GM21619 (cell line): ENCODE measurements at regions not wholly inside any gene's neighbourhood (a gene's known extent, or its start where the extent isn't known, plus 50 kb on each side); places are given as distances from the start of the nearest gene placed in this dataset.
"Not testable (repeated sequence)": the region's sequence is repeated elsewhere in the genome, so short reads cannot be mapped to it uniquely, and the experiment has no call there.

Experiments
- ATAC-seq: cut with Tn5 transposase; IDR thresholded peaks from one replicate; pipeline ENCODE4 v1.9.1; 2021; ENCODE audit not compliant: unreplicated experiment

GRCh38 chr15:81779181-81779580 lies 266.6 kb downstream of the MEX3B start:
- no peak for ATAC-seq

GRCh38 chr15:81777546-81777945 lies 268.3 kb downstream of the MEX3B start:
- no peak for ATAC-seq

- ATAC-seq, result no peak
Measured at GRCh38 chr15:81776976-81777375, 268.8 kb downstream of the MEX3B start.

- ATAC-seq, result not testable (repeated sequence)
Measured at GRCh38 chr15:81775779-81776178, 270.0 kb downstream of the MEX3B start.

GRCh38 chr15:81774309-81774708 lies 271.5 kb downstream of the MEX3B start:
- ATAC-seq, result no peak

- ATAC-seq, result no peak
Measured at GRCh38 chr15:81768773-81769172, 277.0 kb downstream of the MEX3B start.

GRCh38 chr15:81766829-81767475 lies 278.9 kb downstream of the MEX3B start:
- ATAC-seq, result no peak

GRCh38 chr15:81765816-81766215 lies 280.0 kb downstream of the MEX3B start:
- no peak for ATAC-seq

- no peak for ATAC-seq
Measured at GRCh38 chr15:81763304-81763703, 282.5 kb downstream of the MEX3B start.

GRCh38 chr15:81760686-81761085 lies 285.1 kb downstream of the MEX3B start:
- ATAC-seq, result no peak

- ATAC-seq, result no peak
Measured at GRCh38 chr15:81758818-81759284, 287.0 kb downstream of the MEX3B start.

GRCh38 chr15:81755626-81756025 lies 290.2 kb downstream of the MEX3B start:
- no peak for ATAC-seq

GRCh38 chr15:81754078-81754477 lies 291.7 kb downstream of the MEX3B start:
- ATAC-seq, result no peak

- ATAC-seq, result no peak
Measured at GRCh38 chr15:81752974-81753373, 292.8 kb downstream of the MEX3B start.

GRCh38 chr15:81752546-81752942 lies 293.3 kb downstream of the MEX3B start:
- no peak for ATAC-seq

GRCh38 chr15:81751816-81752545 lies 293.8 kb downstream of the MEX3B start:
- no peak for ATAC-seq

GRCh38 chr15:81751256-81751655 lies 294.6 kb downstream of the MEX3B start:
- no peak for ATAC-seq

GRCh38 chr15:81749716-81750375 lies 296.0 kb downstream of the MEX3B start:
- ATAC-seq, result no peak

- no peak for ATAC-seq
Measured at GRCh38 chr15:81747482-81747881, 298.3 kb downstream of the MEX3B start.

GRCh38 chr15:81747026-81747425 lies 298.8 kb downstream of the MEX3B start:
- no peak for ATAC-seq

- no peak for ATAC-seq
Measured at GRCh38 chr15:81744364-81744763, 301.5 kb downstream of the MEX3B start.

- no peak for ATAC-seq
Measured at GRCh38 chr15:81740416-81740815, 305.4 kb downstream of the MEX3B start.
